HG02970 (cell line): ENCODE measurements at regions not wholly inside any gene's neighbourhood (a gene's known extent, or its start where the extent isn't known, plus 50 kb on each side); places are given as distances from the start of the nearest gene placed in this dataset.

Experiments used
- ATAC-seq: cut with Tn5 transposase; IDR thresholded peaks from one replicate; pipeline ENCODE4 v1.9.1; 2021; ENCODE audit warnings: mild to moderate bottlenecking, moderate library complexity, moderate number of reproducible peaks; ENCODE audit not compliant: unreplicated experiment, low FRiP score

DNA sequence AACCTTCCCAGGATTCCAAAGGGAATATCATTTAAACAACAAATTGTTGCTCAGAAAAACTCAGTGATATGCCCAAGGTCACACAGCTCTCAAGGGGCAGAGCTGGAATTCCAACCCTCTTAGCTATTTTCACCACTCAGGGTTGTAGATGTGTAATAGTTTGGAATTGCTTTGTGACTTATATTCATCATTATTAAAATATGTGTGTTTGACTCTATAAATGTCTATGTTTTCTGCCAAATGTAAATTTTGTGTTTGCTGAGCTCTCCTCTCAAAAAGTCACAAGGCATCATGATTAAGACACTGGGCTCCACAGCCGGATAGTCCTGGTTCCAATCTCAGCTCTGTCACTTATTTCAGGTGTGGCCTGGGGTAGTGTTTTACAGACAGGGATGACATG is 407.3 kb downstream of the TMEM135 start:
- no peak for ATAC-seq

DNA sequence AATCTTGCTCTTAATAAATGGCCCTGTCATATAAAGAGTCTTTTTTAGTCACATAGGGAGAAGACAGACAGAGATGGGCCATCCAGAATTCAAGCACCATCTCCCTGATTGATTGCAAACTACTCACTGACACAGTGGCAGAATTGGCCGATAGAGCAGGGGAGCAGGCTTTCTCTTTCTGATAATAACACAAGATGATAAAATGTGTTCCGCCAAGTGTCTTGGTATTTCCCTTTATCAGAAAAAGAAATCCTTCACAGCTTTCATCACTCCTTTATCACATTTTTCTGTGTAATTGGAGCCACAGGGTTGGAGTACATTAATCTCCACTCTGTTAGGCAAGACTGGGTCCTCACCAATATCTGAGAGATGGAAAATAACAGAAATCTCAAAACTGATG is 406.0 kb downstream of the TMEM135 start:
- ATAC-seq = no peak

DNA sequence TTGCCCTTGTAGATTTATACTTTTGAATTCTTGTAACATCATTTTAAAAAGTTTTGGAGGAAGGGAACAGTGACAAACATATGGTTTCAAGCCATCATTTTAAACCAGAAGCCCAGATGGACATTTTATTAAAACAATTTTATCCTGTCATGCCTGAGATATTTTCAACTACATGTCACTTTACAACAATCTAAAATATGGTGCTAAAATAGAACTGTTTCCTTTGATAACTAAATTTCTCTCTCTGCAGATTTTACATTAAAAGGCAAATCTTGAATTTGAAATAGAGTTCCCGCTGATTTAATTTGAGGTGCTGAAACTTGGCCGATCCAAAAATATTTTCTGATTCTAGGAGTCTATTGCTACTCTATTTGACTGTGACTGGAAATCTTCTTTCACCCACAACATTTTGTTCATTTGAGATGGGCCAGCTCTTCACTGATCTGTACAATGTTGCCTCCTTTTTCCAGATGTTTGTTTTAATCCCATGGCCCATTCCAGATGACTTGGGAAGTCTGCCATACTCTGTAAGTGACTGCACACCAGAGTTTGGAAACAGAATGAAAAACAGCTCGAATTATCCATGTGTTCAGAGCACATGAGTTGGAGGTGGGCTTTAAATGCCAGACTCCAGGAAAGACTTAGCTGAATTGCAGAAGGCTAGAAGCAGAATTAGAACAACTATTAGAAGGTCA is 402.5 kb downstream of the TMEM135 start:
- ATAC-seq = no peak

DNA sequence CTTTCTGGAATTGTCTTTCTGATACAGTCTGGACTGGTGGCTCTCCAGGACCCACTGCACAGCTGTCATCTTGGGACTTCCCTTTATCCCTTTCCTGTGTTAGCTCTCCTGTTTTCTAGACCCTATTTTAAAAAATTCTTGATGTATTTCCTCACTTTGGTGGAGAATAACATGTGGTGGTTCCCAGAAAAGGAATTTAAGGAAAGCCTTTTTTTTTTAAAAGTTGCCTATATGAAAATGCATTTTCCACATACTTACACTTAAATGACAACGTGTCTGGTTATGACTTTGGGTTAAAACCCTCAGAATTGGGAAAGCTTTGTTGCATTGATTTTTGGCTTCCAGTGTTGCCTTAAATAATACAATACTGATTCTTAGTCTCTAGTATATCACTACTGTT is 400.7 kb downstream of the TMEM135 start:
- no peak for ATAC-seq

DNA sequence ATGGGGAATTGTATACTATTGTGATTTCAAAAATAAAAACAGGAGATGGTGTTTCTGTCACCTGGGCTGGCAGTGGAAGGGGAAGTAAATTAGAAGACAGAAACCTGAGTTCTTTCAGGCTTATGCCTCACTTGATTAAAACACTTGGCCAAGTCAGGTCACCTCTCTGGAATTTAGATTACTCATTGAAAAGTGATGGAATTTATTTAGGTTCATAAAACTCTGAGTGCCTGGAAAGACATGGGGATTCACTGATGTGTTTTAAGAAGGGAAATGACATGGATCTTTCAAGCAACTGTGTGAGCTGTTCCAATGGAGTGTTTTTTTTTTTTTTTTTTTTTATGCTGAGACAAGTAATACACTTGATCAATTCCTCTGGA is 400.1 kb downstream of the TMEM135 start:
- ATAC-seq = no peak

DNA sequence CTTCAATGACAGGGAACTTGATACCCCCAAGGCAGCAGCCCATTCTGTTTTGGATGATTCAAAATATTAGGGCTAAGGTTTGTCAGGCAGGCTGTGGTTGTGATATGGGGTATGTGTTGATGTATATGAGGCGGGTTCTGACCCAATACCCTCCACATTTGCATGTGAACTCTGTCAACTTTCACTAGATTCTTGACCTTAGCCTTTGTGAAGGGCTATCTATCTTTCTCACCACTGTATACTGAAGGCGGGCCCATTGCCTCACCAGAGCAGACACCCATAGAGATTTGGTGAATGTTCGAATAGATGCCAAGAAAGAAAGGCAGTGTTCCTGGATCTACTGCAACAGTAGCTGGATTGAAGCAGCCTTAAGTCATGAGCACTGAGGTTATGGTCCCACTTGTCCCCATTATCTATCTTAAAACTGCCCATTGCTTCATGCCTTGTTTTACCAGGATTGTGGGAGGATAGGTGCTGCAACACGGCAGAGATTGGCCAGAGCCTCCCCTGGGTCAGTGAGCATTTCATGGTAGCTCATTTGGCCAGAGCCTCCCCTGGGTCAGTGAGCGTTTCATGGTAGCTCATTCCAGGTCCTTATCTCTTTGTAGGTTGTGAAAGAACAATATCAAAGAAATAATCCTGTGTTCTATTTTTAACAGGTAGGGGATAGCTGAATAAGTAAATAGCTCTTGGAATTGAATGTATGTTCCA is 399.6 kb downstream of the TMEM135 start:
- no peak for ATAC-seq

DNA sequence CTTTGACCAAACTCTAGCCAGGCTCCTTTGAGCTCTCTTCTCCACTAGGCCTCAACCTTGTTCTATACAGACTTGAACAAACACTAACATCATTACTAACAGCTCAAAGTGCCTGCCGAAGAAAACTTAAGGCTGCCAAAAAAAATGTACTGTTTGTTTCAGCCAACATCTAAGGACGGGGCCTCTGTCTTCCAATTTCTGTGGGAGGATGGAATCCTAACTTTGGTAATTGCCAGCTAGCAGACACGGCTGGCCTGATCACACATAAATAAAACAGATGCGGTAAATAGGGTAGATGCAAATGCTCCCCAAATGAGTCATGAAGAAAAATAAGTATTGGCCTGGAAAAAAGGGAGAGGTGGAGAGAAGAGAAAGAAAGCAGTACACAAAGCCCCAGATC is 394.3 kb downstream of the TMEM135 start:
- no peak for ATAC-seq

DNA sequence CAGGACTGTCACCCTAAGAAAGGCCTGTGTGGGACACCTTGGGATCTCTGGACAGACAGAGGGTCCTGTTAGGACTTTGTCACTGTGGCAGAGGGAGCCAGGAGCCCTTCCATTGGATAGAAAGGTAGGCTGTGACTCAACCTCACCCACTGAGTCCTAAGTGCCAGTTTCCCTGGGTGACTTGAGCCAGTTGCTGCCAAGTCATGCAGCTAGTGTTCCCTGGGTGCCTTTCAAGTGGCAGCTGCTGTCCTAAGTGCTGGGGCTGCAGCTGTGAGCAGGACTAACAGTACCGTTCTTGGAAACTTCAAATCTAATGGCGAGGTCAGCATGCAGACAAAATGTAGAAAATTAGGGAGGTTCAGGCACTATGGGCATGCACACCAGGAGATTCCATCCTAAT is 393.7 kb downstream of the TMEM135 start:
- no peak for ATAC-seq

DNA sequence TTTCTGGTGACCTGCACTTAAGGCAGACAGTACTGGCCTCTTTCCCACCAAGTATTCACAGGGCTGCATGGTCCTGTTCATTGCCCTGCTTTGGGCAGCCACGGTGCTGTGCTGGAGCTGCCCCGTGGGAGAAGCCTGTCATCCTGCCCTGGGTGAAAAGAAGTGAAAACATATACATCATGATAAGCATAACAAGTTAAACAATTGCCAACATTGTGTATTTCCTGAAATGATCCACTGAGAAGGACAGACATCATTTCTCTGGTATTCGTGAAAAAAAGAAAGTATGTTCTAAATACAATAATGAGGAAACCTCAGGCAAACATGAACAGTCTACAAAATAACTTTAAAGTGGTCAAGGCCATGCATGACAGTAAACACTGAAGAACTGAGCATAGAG is 393.1 kb downstream of the TMEM135 start:
- ATAC-seq = no peak

DNA sequence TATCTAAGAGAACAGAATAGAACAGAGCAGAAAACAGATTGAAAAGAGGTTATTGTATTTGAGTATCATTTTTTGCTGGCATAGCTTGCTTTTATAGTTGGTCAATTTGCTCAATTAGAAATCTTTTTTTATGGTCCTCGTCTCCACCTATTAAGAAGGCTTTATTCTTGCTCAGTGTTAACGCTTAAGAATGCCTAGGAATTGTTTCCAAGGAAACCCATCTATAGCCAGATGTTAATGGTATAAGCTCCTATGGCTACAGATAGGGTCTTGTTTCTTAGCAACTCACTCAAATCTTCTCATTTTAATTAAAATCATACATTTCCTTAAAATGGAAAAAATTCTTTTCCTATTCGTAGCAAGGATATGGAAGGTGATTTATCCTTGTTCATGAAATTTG is 392.3 kb downstream of the TMEM135 start:
- no peak for ATAC-seq

DNA sequence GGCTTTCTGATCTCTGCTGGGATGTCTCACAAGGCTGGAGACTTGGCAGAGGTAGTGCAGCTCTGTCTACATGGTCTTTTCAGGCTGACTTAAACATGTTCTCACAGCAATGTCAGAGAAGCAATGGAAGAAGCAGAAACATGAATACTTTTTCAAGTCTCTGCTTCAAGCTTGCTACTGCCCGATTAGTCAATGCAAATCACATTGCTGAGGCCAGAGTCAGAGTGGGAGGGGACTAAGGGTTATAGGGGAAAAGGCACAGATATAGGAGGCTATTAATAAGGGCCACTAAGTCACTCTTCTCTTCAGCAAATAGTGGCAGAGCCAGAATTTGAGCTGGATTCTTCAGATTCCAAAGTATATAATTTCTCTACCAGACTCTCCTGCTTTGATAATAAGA is 390.5 kb downstream of the TMEM135 start:
- no peak for ATAC-seq

DNA sequence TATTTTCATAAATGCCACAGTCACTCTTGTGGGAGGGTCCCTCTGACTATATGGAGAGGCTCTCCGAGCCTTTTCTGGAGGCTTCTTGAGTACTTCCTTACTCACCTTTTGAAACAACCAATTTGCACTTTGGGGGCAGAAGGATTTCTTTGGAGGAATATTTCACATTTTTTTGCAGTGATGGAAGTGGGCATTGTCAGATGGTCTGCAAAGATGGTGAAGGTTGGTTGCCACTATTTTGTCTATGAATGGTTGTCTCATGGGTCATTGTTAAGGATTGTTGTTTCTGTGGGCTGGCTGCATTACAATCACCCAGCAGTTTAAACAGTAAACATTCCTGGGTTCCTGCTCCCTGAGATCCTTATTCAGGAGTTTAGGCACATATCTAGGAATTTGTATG is 388.2 kb downstream of the TMEM135 start:
- no peak for ATAC-seq

DNA sequence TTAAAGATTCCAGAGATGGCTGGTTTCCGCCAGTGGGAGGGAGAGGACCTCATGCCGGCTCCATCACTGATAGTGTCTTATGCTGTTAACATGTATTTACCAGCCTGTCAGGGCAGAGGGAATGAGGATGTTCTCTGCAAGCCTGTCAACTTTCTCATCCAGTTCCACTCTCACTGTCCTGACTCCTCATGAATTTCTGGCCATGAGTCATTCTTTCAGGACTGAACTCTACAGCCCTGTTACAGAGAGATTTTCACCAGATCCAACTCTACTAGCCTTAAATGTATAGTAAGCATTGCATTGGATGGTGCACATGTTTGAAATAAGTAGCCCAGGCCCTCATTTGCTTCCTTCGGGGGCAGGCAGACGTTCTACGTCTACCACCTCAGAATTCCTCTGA is 387.7 kb downstream of the TMEM135 start:
- no peak for ATAC-seq

DNA sequence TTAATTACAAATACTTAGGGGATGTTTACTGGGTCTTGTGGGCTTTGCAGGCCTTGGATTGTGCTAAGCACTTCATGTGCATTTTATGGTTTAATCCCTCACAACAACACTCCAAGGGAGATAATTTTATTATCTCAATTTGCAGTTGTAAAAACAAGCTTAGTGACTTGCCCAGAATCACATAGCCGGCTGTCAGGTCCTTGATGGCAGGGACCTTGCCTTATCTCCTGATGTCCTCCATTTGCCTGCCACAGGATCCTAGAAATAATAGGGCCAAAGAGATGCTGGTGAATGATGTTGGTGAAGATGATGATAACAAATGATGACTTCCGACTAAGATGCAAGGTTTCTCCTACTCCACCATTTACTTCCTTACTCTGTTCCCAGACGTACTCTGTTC is 385.4 kb downstream of the TMEM135 start:
- no peak for ATAC-seq

DNA sequence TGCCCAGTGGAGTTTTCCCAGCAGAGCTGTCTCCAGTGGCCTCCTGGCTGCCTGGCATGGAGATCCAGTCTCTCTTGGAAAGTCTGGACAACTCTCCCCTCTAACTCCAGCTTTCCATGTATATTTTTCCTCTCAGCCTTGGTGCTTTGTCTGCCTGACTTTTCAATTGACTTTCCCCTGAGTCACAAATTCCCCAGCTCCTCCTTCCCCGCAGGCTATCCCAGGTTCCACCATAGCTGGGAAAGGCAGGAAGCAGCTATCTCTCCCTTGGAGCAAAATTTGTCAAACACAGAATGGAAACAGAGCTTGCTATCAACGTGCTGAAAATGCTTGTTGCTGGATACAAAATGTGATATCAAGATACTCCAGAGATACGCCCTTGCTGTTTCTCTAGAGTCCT is 384.8 kb downstream of the TMEM135 start:
- no peak for ATAC-seq

DNA sequence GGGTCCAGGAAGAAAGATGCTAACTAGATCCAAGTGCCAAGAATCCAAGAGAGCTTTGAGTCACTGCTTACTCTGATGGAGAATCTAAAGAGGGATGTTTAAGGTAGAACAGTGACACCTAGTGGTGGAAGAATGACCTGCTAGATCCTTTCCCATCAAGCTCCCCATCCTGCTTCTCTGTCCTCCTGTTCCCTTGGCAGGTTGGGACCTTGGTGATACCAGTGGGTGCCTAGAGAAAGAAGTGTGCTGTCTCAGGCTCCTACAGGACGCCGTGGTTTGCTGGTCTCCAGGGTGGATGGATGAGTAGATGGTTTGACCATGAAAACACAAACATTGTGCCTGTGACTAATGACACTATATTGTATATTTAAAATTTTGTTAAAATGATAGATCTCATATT is 383.7 kb downstream of the TMEM135 start:
- peak; percentile 63 for ATAC-seq

DNA sequence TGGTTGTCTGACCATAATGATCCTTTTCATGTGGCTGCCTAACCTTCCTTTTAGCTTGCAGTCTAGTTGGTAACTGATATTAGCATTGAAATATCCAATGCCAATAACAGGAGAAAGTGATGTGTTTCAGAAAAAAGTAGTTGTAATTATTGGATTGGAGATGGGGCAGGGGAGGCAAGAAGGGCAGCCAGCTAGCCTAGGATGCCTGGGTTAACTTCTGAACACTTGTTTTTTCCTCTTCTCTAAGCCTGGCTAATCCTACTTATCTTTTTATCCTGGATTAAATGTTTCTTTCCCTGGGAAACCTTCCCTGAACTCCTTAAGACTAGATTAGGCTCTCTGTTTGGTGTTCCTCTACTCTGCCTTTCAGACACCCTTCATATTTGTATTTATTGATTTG is 380.2 kb downstream of the TMEM135 start:
- no peak for ATAC-seq

DNA sequence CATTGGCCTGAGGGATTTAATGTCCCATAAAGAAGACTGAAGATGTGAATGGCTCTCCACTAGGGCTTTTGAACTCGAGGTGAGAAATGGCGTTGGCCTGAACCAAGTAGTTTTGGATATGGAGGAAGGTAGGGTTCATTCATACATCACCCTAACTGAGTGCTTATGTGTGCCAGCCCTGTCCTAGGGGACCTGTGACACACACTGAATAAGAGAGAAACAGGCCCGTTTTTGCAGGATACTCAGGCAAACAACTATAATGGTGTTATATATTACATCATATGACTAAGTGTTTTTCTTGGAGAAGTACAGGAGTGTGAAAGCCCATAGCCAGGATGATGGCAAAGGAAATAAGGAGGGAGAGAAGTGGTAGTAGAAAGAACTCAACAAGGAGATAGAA is 368.1 kb downstream of the TMEM135 start:
- no peak for ATAC-seq

DNA sequence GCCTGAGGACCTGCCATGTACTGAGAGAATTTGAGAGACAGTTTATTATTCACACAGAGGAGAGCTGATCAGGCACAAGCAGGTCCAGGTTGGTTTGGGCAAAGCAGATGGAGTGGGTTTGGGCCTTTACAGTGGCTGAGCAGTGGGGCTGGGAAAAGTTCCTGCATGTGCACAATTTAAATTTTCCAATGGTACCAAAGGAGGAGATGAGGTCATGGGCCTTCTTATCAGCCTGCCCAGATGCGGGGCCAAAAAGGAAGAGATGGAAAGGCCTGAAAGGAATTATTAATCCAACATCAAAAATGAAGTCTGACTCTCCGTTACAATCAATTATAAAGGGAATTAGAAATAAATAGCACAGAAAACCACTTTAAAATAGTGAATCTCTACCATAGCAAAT is 367.6 kb downstream of the TMEM135 start:
- ATAC-seq = no peak

DNA sequence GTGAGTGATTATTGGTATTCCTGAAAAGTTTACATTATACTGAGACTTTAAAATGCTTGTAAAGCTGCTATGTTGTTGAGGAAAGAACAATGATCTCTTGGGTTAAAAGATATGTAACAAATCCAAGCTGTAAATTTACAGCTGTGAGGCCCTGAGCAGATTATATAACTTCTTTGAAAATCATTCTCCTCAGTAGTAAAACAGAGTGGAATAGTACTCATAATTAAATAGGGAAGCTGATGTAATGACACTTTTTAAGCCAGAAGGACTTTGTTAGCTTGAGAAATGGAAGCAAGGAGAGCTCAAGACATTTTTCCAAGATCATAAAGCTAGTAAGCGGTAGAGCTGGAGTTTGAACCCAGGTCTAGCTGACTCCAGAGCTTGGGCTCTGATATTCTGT is 363.9 kb downstream of the TMEM135 start:
- ATAC-seq = no peak

DNA sequence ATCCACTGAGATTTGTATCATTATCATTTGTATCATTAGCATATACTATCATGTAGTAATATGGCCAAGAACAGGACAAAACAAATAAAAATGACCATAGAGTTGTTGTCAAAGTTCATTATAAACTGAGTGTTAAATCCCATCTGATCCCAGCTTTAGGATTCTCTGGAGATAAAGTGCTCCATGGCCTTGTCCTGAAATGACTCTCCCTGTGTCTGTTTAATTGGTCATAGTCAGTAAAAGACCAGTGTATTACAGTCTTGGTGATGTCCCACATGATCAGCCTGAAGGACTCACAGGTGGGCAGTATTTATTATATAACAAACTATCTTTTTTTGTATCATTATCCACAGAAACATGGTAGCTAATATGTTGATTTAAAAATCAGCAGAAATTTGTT is 361.6 kb downstream of the TMEM135 start:
- no peak for ATAC-seq

DNA sequence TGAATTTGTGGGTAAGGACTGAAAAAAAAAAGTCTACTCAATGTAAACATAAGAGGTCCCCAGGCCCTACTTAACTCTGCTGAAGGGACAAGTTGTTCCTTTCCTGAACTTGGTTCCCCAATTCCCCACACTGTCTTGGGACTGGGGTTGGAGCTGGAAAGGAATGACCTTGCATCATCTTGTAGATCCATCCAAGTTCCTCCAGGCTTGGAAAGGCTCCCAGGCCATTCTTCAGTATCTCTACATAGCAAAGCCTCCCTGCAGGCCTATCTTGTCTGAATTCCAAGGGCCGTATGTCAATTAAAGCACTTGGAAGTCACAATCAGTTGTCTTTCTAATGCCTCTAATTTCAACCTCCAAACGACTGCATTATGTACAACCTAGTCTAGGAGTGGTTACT is 361.2 kb downstream of the TMEM135 start:
- ATAC-seq = no peak
